GM12878 (cell line): ENCODE measurements at regions not wholly inside any gene's neighbourhood (a gene's known extent, or its start where the extent isn't known, plus 50 kb on each side); places are given as distances from the start of the nearest gene placed in this dataset.

Source experiments
- ATAC-seq: fragments of 200-7000 bp; cut with Tn5 transposase; 3 replicates; pipeline ENCODE4 v1.9.1; 2020; ENCODE audit warnings: mild to moderate bottlenecking, moderate library complexity
- BruUV-seq: library from RNA; stranded (reverse); fragments of 400-500 nt; replicated peaks from 2 replicates; lab custom pipeline; 2021; lab: Mats Ljungman, UMichigan
- CTCF ChIA-PET: fragments of 300-600 bp; sonication (Branson Sonifier 250); formaldehyde crosslinking; extraction: SDS; loops from one replicate; lab custom pipeline; 2021; ENCODE audit warnings: inconsistent platforms; lab: Yijun Ruan, JAX
- POLR2A ChIA-PET: fragments of 350-600 bp; formaldehyde crosslinking; extraction: SDS; loops from one replicate; lab custom pipeline; 2021; ENCODE audit warnings: inconsistent platforms; lab: Charles Lee
- RAD21 ChIA-PET: fragments of 300-600 bp; sonication (Branson Sonifier 250); formaldehyde crosslinking; loops from one replicate; lab custom pipeline; 2023; ENCODE audit warnings: antibody characterized with exemption; ENCODE audit not compliant: unreplicated experiment; lab: Charles Lee
- SMC1A ChIA-PET: fragments of 300-600 bp; sonication (Branson Sonifier 250); formaldehyde crosslinking; loops from one replicate; lab custom pipeline; 2023; ENCODE audit not compliant: unreplicated experiment, uncharacterized antibody; lab: Charles Lee
- DNase-seq: peaks from one replicate; pipeline ENCODE4 v3.0.0-alpha.2; 2011; ENCODE audit warnings: low read depth, low spot score
- FAIRE-seq: peaks from 3 replicates; lab custom pipeline; 2011; peaks lifted over from hg19 to GRCh38; lab: Jason Lieb, UNC
- H2AFZ ChIP-seq: 2 replicates; pipeline ENCODE4 v1.6.0; 2011; ENCODE audit warnings: low read depth, low read length, control low read depth; ENCODE audit not compliant: control insufficient read depth
- H3K27ac ChIP-seq: 2 replicates; pipeline ENCODE4 v1.5.1; 2011; ENCODE audit warnings: control low read depth; ENCODE audit not compliant: control insufficient read depth, insufficient read depth
- H3K27me3 ChIP-seq, 2 experiments: replicated peaks in 1 of 2; 2 replicates each; pipeline versions ENCODE4 v1.6.0 to v1.6.1; 2011; ENCODE audit warnings: low read length in 1 of 2; ENCODE audit not compliant: control insufficient read depth in 2 of 2, insufficient read depth in 2 of 2
- H3K36me3 ChIP-seq, 2 experiments: 2 replicates each; pipeline ENCODE4 v1.5.1; 2011; ENCODE audit warnings: low read length in 1 of 2; ENCODE audit not compliant: control insufficient read depth in 2 of 2, insufficient read depth in 2 of 2
- H3K4me1 ChIP-seq: 2 replicates; pipeline ENCODE4 v1.6.1; 2011; ENCODE audit warnings: mild to moderate bottlenecking, low read length, moderate library complexity, mixed read lengths; ENCODE audit not compliant: control insufficient read depth, insufficient read depth
- H3K4me2 ChIP-seq: 2 replicates; pipeline ENCODE4 v1.6.0; 2011; ENCODE audit warnings: control low read depth; ENCODE audit not compliant: control insufficient read depth, insufficient read depth
- H3K4me3 ChIP-seq: fragments of 200-600 bp; sonication (generic); 2 replicates; pipeline ENCODE4 v1.5.1; 2016
- H3K79me2 ChIP-seq: 2 replicates; pipeline ENCODE4 v1.6.0; 2011; ENCODE audit warnings: low read length; ENCODE audit not compliant: control insufficient read depth, insufficient read depth
- H3K9ac ChIP-seq: 2 replicates; pipeline ENCODE4 v1.8.0; 2011; ENCODE audit warnings: low read length, control low read depth, mixed read lengths; ENCODE audit not compliant: control insufficient read depth, insufficient read depth
- H3K9me3 ChIP-seq: replicated peaks from 3 replicates; pipeline ENCODE4 v1.5.1; 2011; ENCODE audit warnings: mild to moderate bottlenecking, low read length; ENCODE audit not compliant: control insufficient read depth, insufficient read depth
- H4K20me1 ChIP-seq: 2 replicates; pipeline ENCODE4 v1.6.0; 2011; ENCODE audit not compliant: control insufficient read depth, insufficient read depth
- BACH1 ChIP-seq: fragments of 450-650 bp; IDR thresholded peaks from 2 replicates; pipeline ENCODE4 v1.6.1; 2017; ENCODE audit warnings: mild to moderate bottlenecking, borderline replicate concordance
- HDAC2 ChIP-seq: fragments of 200-600 bp; sonication (generic); IDR thresholded peaks from 2 replicates; pipeline ENCODE4 v1.6.1; 2017
- NFYA ChIP-seq: IDR thresholded peaks from 2 replicates; pipeline ENCODE4 v1.6.1; 2011; ENCODE audit warnings: low read depth, mild to moderate bottlenecking, low read length, improper control_type of control experiment, borderline replicate concordance
- NFYB ChIP-seq: IDR thresholded peaks from 2 replicates; pipeline ENCODE4 v1.6.1; 2011; ENCODE audit warnings: low read depth, mild to moderate bottlenecking, low read length, improper control_type of control experiment, moderate library complexity; ENCODE audit not compliant: insufficient read depth
- POLR2AphosphoS2 ChIP-seq: IDR thresholded peaks from 2 replicates; pipeline ENCODE4 v1.6.1; 2011; ENCODE audit warnings: low read depth, mild to moderate bottlenecking, low read length, improper control_type of control experiment, moderate library complexity
- POU2F2 ChIP-seq: IDR thresholded peaks from 3 replicates; pipeline ENCODE4 v1.6.1; 2011; ENCODE audit warnings: low read depth, mild to moderate bottlenecking, low read length, borderline replicate concordance
- SPI1 ChIP-seq: IDR thresholded peaks from 2 replicates; pipeline ENCODE4 v1.6.1; 2011; ENCODE audit warnings: low read depth, mild to moderate bottlenecking, low read length, moderate library complexity, borderline replicate concordance; ENCODE audit not compliant: insufficient read depth
- SREBF2 ChIP-seq: IDR thresholded peaks from 2 replicates; pipeline ENCODE4 v1.6.1; 2012; ENCODE audit warnings: mild to moderate bottlenecking, low read length
- WGBS: methylation state at CpG from one replicate; pipeline ENCODE4 v1.1.6; 2016; ENCODE audit warnings: low lambda C conversion rate; ENCODE audit not compliant: insufficient replicate concordance, insufficient coverage; ENCODE audit errors: missing lambda C conversion rate; 5-methylcytosine and 5-hydroxymethylcytosine counted together
- in situ Hi-C: fragments of 300-500 bp; cut with MboI; formaldehyde crosslinking; loops from 9 replicates; pipeline ENCODE4 v1.14.3; 2018; ENCODE audit warnings: mixed read lengths
- intact Hi-C: fragments of 100-400 bp; cut with micrococcal nuclease; formaldehyde crosslinking; loops from one replicate; pipeline ENCODE4 v1.14.2; 2022; ENCODE audit not compliant: unreplicated experiment
- TF ChIP-seq, protein P1 (sequence below), 3 experiments: IDR thresholded peaks in 2 of 3; conservative IDR thresholded peaks in 1 of 3; 2 replicates each; pipeline ENCODE4 v1.5.1; 2011; ENCODE audit warnings: low read depth in 3 of 3, low read length in 3 of 3, mild to moderate bottlenecking in 3 of 3, control low read depth in 2 of 3, moderate library complexity in 2 of 3, inconsistent platforms in 1 of 3, mixed read lengths in 1 of 3; ENCODE audit not compliant: control insufficient read depth in 2 of 3, insufficient read depth in 1 of 3; ENCODE audit errors: extremely low read depth in 1 of 3

DNA sequence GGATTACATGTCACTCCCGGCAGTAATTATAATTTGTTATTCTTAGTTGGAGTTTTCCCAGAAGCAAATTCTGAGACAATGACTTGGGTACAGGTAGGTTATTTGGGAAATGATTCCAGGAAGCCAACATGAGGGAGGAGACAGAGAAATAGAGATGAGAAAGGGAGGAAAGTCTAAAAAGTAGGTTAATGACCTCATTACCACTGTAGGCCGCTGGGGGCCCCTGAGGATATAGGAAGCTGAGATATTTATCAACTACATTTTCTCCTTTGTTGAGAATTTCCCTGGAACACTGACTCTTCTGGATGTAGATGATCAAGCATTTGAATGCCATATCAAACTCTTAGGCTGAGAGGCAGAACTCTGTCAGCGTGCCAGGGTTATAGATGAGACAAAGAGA lies 284.3 kb downstream of the ICOS start:
- Histone ChIP-seq H3K27me3 (no peaks in the 10 kb centered on the region; a peak in 1 of 4 replicates), H3K9me3 (no peaks in the 10 kb centered on the region), H3K79me2 (no peaks in the 10 kb centered on the region), H3K4me2 (no peak overlapping the region), H4K20me1 (no peaks in the 10 kb centered on the region), H3K9ac (no peak overlapping the region), H3K36me3 (no peaks in the 10 kb centered on the region), H3K4me1 (no peaks in the 10 kb centered on the region), H2AFZ (no peak overlapping the region), H3K4me3 (no peak overlapping the region), H3K27ac (no peak overlapping the region)
- RAD21 ChIA-PET = no interaction called here
- 14% methylated on average over 3 of the region's 3 CpGs for WGBS
- DNase-seq (no peak), ATAC-seq (no peak), FAIRE-seq (no peak)
- CTCF ChIA-PET = no interaction called here
- intact Hi-C loops = no loop called here
- POLR2A ChIA-PET = no interaction called here
- SMC1A ChIA-PET = no interaction called here
- BruUV-seq = no TSS peak
- in situ Hi-C loops = no loop called here
- TF ChIP-seq BACH1 (no peak), POLR2AphosphoS2 (no peak), SPI1 (no peak), HDAC2 (no peak), POU2F2 (no peak), NFYA (no peak), NFYB (no peak), SREBF2 (no peak)
- TF ChIP-seq, protein P1, sequence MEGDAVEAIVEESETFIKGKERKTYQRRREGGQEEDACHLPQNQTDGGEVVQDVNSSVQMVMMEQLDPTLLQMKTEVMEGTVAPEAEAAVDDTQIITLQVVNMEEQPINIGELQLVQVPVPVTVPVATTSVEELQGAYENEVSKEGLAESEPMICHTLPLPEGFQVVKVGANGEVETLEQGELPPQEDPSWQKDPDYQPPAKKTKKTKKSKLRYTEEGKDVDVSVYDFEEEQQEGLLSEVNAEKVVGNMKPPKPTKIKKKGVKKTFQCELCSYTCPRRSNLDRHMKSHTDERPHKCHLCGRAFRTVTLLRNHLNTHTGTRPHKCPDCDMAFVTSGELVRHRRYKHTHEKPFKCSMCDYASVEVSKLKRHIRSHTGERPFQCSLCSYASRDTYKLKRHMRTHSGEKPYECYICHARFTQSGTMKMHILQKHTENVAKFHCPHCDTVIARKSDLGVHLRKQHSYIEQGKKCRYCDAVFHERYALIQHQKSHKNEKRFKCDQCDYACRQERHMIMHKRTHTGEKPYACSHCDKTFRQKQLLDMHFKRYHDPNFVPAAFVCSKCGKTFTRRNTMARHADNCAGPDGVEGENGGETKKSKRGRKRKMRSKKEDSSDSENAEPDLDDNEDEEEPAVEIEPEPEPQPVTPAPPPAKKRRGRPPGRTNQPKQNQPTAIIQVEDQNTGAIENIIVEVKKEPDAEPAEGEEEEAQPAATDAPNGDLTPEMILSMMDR (IDR thresholded peaks at IDR 0.05 in 2 of 3, conservative IDR thresholded peaks at IDR 0.05 in 1 of 3; ENCODE audit: control insufficient read depth in 2 of 3, extremely low read depth in 1 of 3, insufficient read depth in 1 of 3, low read depth in 3 of 3, low read length in 3 of 3) = 0 out of 6 replicates have a peak, but pooled peaks of 1 of the 3 experiments have one; percentile 10
- TF ChIP-seq, all 136 proteins: peak for 1
